ENCODE measurements at regions not wholly inside any gene's neighbourhood (a gene's known extent, or its start where the extent isn't known, plus 50 kb on each side); places are given as distances from the start of the nearest gene placed in this dataset.

- in situ Hi-C loops (cut with HindIII; ENCODE audit: low sequenced_read_pairs): no loop called here
These were observed 59.2 kb upstream of the SHISAL1 start for GRCh38 chr22:44371741-44372525.

- in situ Hi-C loops (cut with HindIII; ENCODE audit: low sequenced_read_pairs): no loop called here
These were observed 57.4 kb upstream of the SHISAL1 start for GRCh38 chr22:44369916-44370801.

- in situ Hi-C loops (cut with HindIII; ENCODE audit: low sequenced_read_pairs): no loop called here
These were observed 56.5 kb upstream of the SHISAL1 start for GRCh38 chr22:44369293-44369661.

GRCh38 chr22:44368611-44369292 lies 56.0 kb upstream of the SHISAL1 start:
- in situ Hi-C loops (cut with HindIII; ENCODE audit: low sequenced_read_pairs): no loop called here

- in situ Hi-C loops (cut with HindIII; ENCODE audit: low sequenced_read_pairs): no loop called here
These were observed 53.9 kb upstream of the SHISAL1 start for GRCh38 chr22:44366372-44367300.

- in situ Hi-C loops (cut with HindIII; ENCODE audit: low sequenced_read_pairs): no loop called here
These were observed 53.1 kb upstream of the SHISAL1 start for GRCh38 chr22:44365832-44366231.

- in situ Hi-C loops (cut with HindIII; ENCODE audit: low sequenced_read_pairs): no loop called here
These were observed 52.4 kb upstream of the SHISAL1 start for GRCh38 chr22:44365191-44365590.

- in situ Hi-C loops (cut with HindIII; ENCODE audit: low sequenced_read_pairs): no loop called here
These were observed 52.0 kb upstream of the SHISAL1 start for GRCh38 chr22:44364751-44365130.

GRCh38 chr22:44363980-44364750 lies 51.4 kb upstream of the SHISAL1 start:
- in situ Hi-C loops (cut with HindIII; ENCODE audit: low sequenced_read_pairs): no loop called here

- in situ Hi-C loops (cut with HindIII; ENCODE audit: low sequenced_read_pairs): no loop called here
These were observed 50.5 kb upstream of the SHISAL1 start for GRCh38 chr22:44363013-44363979.

- in situ Hi-C loops (cut with HindIII; ENCODE audit: low sequenced_read_pairs): no loop called here
These were observed 49.7 kb upstream of the SHISAL1 start for GRCh38 chr22:44362249-44363012.
